HG02642 (cell line): ENCODE measurements at regions not wholly inside any gene's neighbourhood (a gene's known extent, or its start where the extent isn't known, plus 50 kb on each side); places are given as distances from the start of the nearest gene placed in this dataset.

ENCODE experiments used
- ATAC-seq: cut with Tn5 transposase; IDR thresholded peaks from one replicate; pipeline ENCODE4 v1.9.1; 2021; ENCODE audit warnings: mild to moderate bottlenecking; ENCODE audit not compliant: unreplicated experiment, poor library complexity

- ATAC-seq: no peak
These were observed 326.9 kb downstream of the FSIP2 start for GRCh38 chr2:186065491-186065890.

- no peak for ATAC-seq
These were observed 329.7 kb downstream of the FSIP2 start for GRCh38 chr2:186068139-186068801.

GRCh38 chr2:186069676-186070075 is 331.1 kb downstream of the FSIP2 start:
- ATAC-seq: no peak

GRCh38 chr2:186085226-186085625 is 346.6 kb downstream of the FSIP2 start:
- no peak for ATAC-seq

- ATAC-seq: no peak
These were observed 354.6 kb downstream of the FSIP2 start for GRCh38 chr2:186093174-186093573.

- no peak for ATAC-seq
These were observed 360.2 kb downstream of the FSIP2 start for GRCh38 chr2:186098821-186099220.

GRCh38 chr2:186099826-186100225 is 361.2 kb downstream of the FSIP2 start:
- no peak for ATAC-seq

- ATAC-seq: no peak
These were observed 362.0 kb downstream of the FSIP2 start for GRCh38 chr2:186100636-186101035.

- ATAC-seq: no peak
These were observed 363.0 kb downstream of the FSIP2 start for GRCh38 chr2:186101616-186102015.

- ATAC-seq: no peak
These were observed 364.7 kb downstream of the FSIP2 start for GRCh38 chr2:186103276-186103675.

GRCh38 chr2:186105016-186105724 is 366.6 kb downstream of the FSIP2 start:
- no peak for ATAC-seq

GRCh38 chr2:186108470-186108869 is 369.9 kb downstream of the FSIP2 start:
- ATAC-seq: no peak

- ATAC-seq: no peak
These were observed 372.8 kb upstream of the ZC3H15 start for GRCh38 chr2:186113284-186113683.

GRCh38 chr2:186125156-186125555 is 360.9 kb upstream of the ZC3H15 start:
- no peak for ATAC-seq

GRCh38 chr2:186125625-186126024 is 360.4 kb upstream of the ZC3H15 start:
- no peak for ATAC-seq

GRCh38 chr2:186126181-186126580 is 359.9 kb upstream of the ZC3H15 start:
- ATAC-seq: no peak

GRCh38 chr2:186129767-186130581 is 356.1 kb upstream of the ZC3H15 start:
- ATAC-seq: no peak

- ATAC-seq: no peak
These were observed 355.1 kb upstream of the ZC3H15 start for GRCh38 chr2:186130748-186131641.

GRCh38 chr2:186135686-186136085 is 350.4 kb upstream of the ZC3H15 start:
- no peak for ATAC-seq

- ATAC-seq: no peak
These were observed 349.2 kb upstream of the ZC3H15 start for GRCh38 chr2:186136860-186137259.
